ENCODE measurements at regions not wholly inside any gene's neighbourhood (a gene's known extent, or its start where the extent isn't known, plus 50 kb on each side); places are given as distances from the start of the nearest gene placed in this dataset.

DNA sequence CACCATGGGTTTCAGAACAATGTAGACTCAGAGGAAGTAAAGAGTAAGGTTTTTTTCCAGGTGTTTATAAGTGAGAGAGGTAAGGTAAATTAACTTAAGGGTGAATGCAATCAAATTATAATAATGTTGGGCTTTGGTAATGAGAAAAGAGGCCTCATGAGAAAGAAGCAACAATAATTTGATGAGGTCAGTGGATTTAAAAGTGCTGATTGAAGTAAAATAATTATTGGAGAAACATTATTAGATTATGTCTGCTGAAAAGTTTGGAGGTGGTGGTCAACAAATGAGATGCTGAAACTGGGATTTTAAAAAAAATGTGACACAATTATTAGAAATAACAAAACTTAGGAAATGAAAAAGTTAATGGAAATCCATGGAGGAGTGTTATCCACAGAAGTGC lies 187.4 kb upstream of the BRINP3 start:
- TF ChIP-seq, protein P1, sequence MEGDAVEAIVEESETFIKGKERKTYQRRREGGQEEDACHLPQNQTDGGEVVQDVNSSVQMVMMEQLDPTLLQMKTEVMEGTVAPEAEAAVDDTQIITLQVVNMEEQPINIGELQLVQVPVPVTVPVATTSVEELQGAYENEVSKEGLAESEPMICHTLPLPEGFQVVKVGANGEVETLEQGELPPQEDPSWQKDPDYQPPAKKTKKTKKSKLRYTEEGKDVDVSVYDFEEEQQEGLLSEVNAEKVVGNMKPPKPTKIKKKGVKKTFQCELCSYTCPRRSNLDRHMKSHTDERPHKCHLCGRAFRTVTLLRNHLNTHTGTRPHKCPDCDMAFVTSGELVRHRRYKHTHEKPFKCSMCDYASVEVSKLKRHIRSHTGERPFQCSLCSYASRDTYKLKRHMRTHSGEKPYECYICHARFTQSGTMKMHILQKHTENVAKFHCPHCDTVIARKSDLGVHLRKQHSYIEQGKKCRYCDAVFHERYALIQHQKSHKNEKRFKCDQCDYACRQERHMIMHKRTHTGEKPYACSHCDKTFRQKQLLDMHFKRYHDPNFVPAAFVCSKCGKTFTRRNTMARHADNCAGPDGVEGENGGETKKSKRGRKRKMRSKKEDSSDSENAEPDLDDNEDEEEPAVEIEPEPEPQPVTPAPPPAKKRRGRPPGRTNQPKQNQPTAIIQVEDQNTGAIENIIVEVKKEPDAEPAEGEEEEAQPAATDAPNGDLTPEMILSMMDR (IDR thresholded peaks at IDR 0.05; ENCODE audit: insufficient read depth, low read depth, low read length) = no peak
- TF ChIP-seq EZH2 (IDR thresholded peaks at IDR 0.05; ENCODE audit: insufficient read depth, low read length) = no peak
